GM23248 (cell line): ENCODE measurements at regions not wholly inside any gene's neighbourhood (a gene's known extent, or its start where the extent isn't known, plus 50 kb on each side); places are given as distances from the start of the nearest gene placed in this dataset.

ENCODE experiments used
- EZH2 ChIP-seq: fragments of 200-600 bp; sonication (generic); IDR thresholded peaks from 2 replicates; pipeline ENCODE4 v1.6.1; 2018; ENCODE audit warnings: antibody characterized with exemption, mild to moderate bottlenecking; ENCODE audit not compliant: insufficient read depth, poor library complexity, severe bottlenecking
- EZH2phosphoT487 ChIP-seq: fragments of 200-600 bp; sonication (generic); IDR thresholded peaks from 2 replicates; pipeline ENCODE4 v1.6.1; 2018; ENCODE audit warnings: antibody characterized with exemption, moderate library complexity, mild to moderate bottlenecking, low read depth; ENCODE audit not compliant: insufficient read depth

- TF ChIP-seq EZH2phosphoT487 (no peak), EZH2 (no peak)
Measured at GRCh38 chr13:75079226-75079625, 402.7 kb downstream of the TBC1D4 start.
